Sigmoid colon (tissue), 4 donors: ENCODE measurements at regions not wholly inside any gene's neighbourhood (a gene's known extent, or its start where the extent isn't known, plus 50 kb on each side); places are given as distances from the start of the nearest gene placed in this dataset.

Experiments used
- POLR2A ChIP-seq, 2 donors: fragments of 450-650 bp; IDR thresholded peaks; one replicate each; pipeline ENCODE4 v1.6.1; 2016; ENCODE audit warnings: antibody characterized with exemption in 2 of 2, mild to moderate bottlenecking in 2 of 2, moderate library complexity in 2 of 2
- POLR2AphosphoS5 ChIP-seq, 4 donors: sonication (generic); formaldehyde crosslinking; IDR thresholded peaks; one replicate each; pipeline ENCODE4 v1.6.1; 2017; ENCODE audit warnings: antibody characterized with exemption in 4 of 4

DNA sequence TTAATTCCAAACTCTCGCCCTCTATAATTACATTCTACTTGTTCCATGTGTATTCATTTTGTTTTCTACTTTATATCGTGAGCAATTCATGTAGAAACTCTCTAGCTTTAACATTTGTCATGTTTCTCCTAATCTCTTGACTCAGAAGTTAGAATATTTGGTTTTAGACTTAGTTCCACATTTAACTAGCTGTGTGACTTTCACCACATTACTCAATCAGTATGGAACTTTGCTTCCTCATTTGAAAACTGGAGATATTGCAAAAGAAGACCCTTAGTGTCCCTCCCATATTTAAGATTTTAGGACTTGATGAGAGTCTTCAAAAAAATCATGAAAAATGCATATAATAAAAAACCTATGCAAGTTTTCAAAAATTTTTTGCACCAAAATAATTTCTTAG lies 447.5 kb downstream of the GXYLT1 start:
- no peak for TF ChIP-seq POLR2AphosphoS5 (IDR thresholded peaks at IDR 0.05)
- TF ChIP-seq POLR2A (IDR thresholded peaks at IDR 0.05) = no peak
